Activated B cell treated with CpG ODN at 0.5 μM for 24 hours (primary cell): ENCODE measurements at regions not wholly inside any gene's neighbourhood (a gene's known extent, or its start where the extent isn't known, plus 50 kb on each side); places are given as distances from the start of the nearest gene placed in this dataset.

ENCODE experiments used
- ATAC-seq: fragments of 200-7000 bp; cut with Tn5 transposase; one replicate; pipeline ENCODE4 v1.10.0; 2021; ENCODE audit warnings: low read depth, mild to moderate bottlenecking, moderate library complexity
- CTCF ChIA-PET: fragments of 350-600 bp; sonication (Branson Sonifier 250); formaldehyde crosslinking; loops from one replicate; lab custom pipeline; 2021; ENCODE audit warnings: antibody characterized with exemption; lab: Charles Lee
- POLR2A ChIA-PET: fragments of 350-600 bp; sonication (Branson Sonifier 250); formaldehyde crosslinking; loops from one replicate; lab custom pipeline; 2021; ENCODE audit warnings: antibody characterized with exemption; lab: Charles Lee
- DNase-seq: peaks from one replicate; pipeline ENCODE4 v3.0.0; 2022
- H3K27ac Mint-ChIP-seq: one replicate; pipeline ENCODE4 v1.8.0; 2020; ENCODE audit warnings: mixed read lengths
- H3K27me3 Mint-ChIP-seq: one replicate; pipeline ENCODE4 v1.8.0; 2021; ENCODE audit warnings: mixed read lengths
- H3K36me3 Mint-ChIP-seq: one replicate; pipeline ENCODE4 v1.8.0; 2021; ENCODE audit warnings: low read depth, mixed read lengths
- H3K4me1 Mint-ChIP-seq: one replicate; pipeline ENCODE4 v1.8.0; 2021; ENCODE audit warnings: mixed read lengths
- H3K4me3 Mint-ChIP-seq: one replicate; pipeline ENCODE4 v1.8.0; 2020; ENCODE audit warnings: mild to moderate bottlenecking, mixed read lengths
- H3K9me3 Mint-ChIP-seq: one replicate; pipeline ENCODE4 v1.8.0; 2020; ENCODE audit warnings: mixed read lengths
- CTCF ChIP-seq: fragments of 200-600 bp; IDR thresholded peaks from one replicate; pipeline ENCODE4 v1.8.0; 2022; ENCODE audit warnings: antibody characterized with exemption, mild to moderate bottlenecking
- intact Hi-C: fragments of 100-400 bp; cut with micrococcal nuclease; formaldehyde crosslinking; loops from one replicate; pipeline ENCODE4 v1.15.1; 2024

GRCh38 chr11:11035331-11035730, 177.5 kb upstream of the ZBED5 start:
- ATAC-seq: no peak
- TF ChIP-seq CTCF: no peak
- CTCF ChIA-PET: interaction anchor here (1.0 to 5.2 kb wide), 3 partner anchors 7 to 753 kb away, joined by 3 to 33 read pairs (median 30); no protein-coding TSS in a partner anchor

GRCh38 chr11:11034476-11034875, 176.6 kb upstream of the ZBED5 start:
- H3K27me3 Mint-ChIP-seq: peaks cover 16% of the 10 kb centered on the region
- ATAC-seq: no peak
- H3K4me1 Mint-ChIP-seq: no peaks in the 10 kb centered on the region
- no peaks in the 10 kb centered on the region for H3K36me3 Mint-ChIP-seq
- POLR2A ChIA-PET: no interaction called here
- no peak overlapping the region for H3K4me3 Mint-ChIP-seq
- no peak overlapping the region for H3K27ac Mint-ChIP-seq
- DNase-seq: no peak
- intact Hi-C loops: loop anchor here (10.0 kb wide), 1 partner anchor 1250 kb away; no protein-coding TSS in a partner anchor
- no peaks in the 10 kb centered on the region for H3K9me3 Mint-ChIP-seq
- no peak for TF ChIP-seq CTCF
- CTCF ChIA-PET: interaction anchor here (1.0 kb wide), 1 partner anchor 101 kb away, joined by 3 read pairs; no protein-coding TSS in a partner anchor

More at GRCh38 chr11:11035331-11035730, 177.5 kb upstream of the ZBED5 start:
- Mint-ChIP-seq H3K36me3 (no peaks in the 10 kb centered on the region), H3K4me1 (no peaks in the 10 kb centered on the region), H3K4me3 (no peak overlapping the region), H3K27ac (no peak overlapping the region), H3K27me3 (peaks cover 16% of the 10 kb centered on the region), H3K9me3 (no peaks in the 10 kb centered on the region)
- no peak for DNase-seq
- intact Hi-C loops: loop anchor here (5.0 to 10.0 kb wide), 2 partner anchors 1007 to 1249 kb away; no protein-coding TSS in a partner anchor
- POLR2A ChIA-PET: no interaction called here

GRCh38 chr11:11032066-11032465, 174.2 kb upstream of the ZBED5 start:
- CTCF ChIA-PET: no interaction called here
- POLR2A ChIA-PET: no interaction called here
- Mint-ChIP-seq H3K27me3 (peaks cover 16% of the 10 kb centered on the region), H3K36me3 (no peaks in the 10 kb centered on the region), H3K9me3 (no peaks in the 10 kb centered on the region), H3K4me3 (no peak overlapping the region), H3K4me1 (no peaks in the 10 kb centered on the region), H3K27ac (no peak overlapping the region)
- ATAC-seq: no peak
- intact Hi-C loops: loop anchor here (10.0 kb wide), 1 partner anchor 1253 kb away; no protein-coding TSS in a partner anchor
- TF ChIP-seq CTCF: no peak
- no peak for DNase-seq

GRCh38 chr11:11029027-11029426, 171.2 kb upstream of the ZBED5 start:
- intact Hi-C loops: loop anchor here (2.0 to 10.0 kb wide), 2 partner anchors 238 to 624 kb away; no protein-coding TSS in a partner anchor
- DNase-seq (no peak), ATAC-seq (no peak)
- Mint-ChIP-seq H3K27me3 (peaks cover 10% of the 10 kb centered on the region), H3K9me3 (no peaks in the 10 kb centered on the region), H3K36me3 (no peaks in the 10 kb centered on the region), H3K4me1 (no peaks in the 10 kb centered on the region), H3K4me3 (no peak overlapping the region), H3K27ac (no peak overlapping the region)
- no peak for TF ChIP-seq CTCF
- POLR2A ChIA-PET: no interaction called here
- CTCF ChIA-PET: interaction anchor here (0.8 to 4.9 kb wide), 14 partner anchors 9 to 1252 kb away, joined by 3 to 65 read pairs (median 4); partner anchors contain the start of gene EIF4G2

GRCh38 chr11:11028017-11028692, 170.3 kb upstream of the ZBED5 start:
- TF ChIP-seq CTCF: no peak
- POLR2A ChIA-PET: no interaction called here

More at GRCh38 chr11:11028017-11028692, 170.3 kb upstream of the ZBED5 start:
- peak; percentile 55 for DNase-seq
- H3K36me3 Mint-ChIP-seq: no peaks in the 10 kb centered on the region
- H3K27me3 Mint-ChIP-seq: peaks cover 7% of the 10 kb centered on the region
- H3K4me1 Mint-ChIP-seq: no peaks in the 10 kb centered on the region
- intact Hi-C loops: loop anchor here (1.0 to 10.0 kb wide), 3 partner anchors 239 to 759 kb away; no protein-coding TSS in a partner anchor
- H3K4me3 Mint-ChIP-seq: no peak overlapping the region
- no peak overlapping the region for H3K27ac Mint-ChIP-seq
- no peaks in the 10 kb centered on the region for H3K9me3 Mint-ChIP-seq
- CTCF ChIA-PET: interaction anchor here (0.6 to 4.9 kb wide), 37 partner anchors 9 to 1253 kb away, joined by 3 to 65 read pairs (median 4); partner anchors contain the start of gene EIF4G2
- ATAC-seq: peak; percentile 73
